Stimulated activated CD4-positive, alpha-beta T cell treated with anti-CD3 and anti-CD28 coated beads, TNF-alpha, amount 100 ng/mL, for 24 hours (primary cell): ENCODE measurements at regions not wholly inside any gene's neighbourhood (a gene's known extent, or its start where the extent isn't known, plus 50 kb on each side); places are given as distances from the start of the nearest gene placed in this dataset.
"Not testable (repeated sequence)": the region's sequence is repeated elsewhere in the genome, so short reads cannot be mapped to it uniquely, and the experiment has no call there.

Experiments
- DNase-seq, 3 experiments: peaks; one replicate each; pipeline ENCODE4 v3.0.0-alpha.2; 2020; ENCODE audit warnings: low read depth in 3 of 3

DNA sequence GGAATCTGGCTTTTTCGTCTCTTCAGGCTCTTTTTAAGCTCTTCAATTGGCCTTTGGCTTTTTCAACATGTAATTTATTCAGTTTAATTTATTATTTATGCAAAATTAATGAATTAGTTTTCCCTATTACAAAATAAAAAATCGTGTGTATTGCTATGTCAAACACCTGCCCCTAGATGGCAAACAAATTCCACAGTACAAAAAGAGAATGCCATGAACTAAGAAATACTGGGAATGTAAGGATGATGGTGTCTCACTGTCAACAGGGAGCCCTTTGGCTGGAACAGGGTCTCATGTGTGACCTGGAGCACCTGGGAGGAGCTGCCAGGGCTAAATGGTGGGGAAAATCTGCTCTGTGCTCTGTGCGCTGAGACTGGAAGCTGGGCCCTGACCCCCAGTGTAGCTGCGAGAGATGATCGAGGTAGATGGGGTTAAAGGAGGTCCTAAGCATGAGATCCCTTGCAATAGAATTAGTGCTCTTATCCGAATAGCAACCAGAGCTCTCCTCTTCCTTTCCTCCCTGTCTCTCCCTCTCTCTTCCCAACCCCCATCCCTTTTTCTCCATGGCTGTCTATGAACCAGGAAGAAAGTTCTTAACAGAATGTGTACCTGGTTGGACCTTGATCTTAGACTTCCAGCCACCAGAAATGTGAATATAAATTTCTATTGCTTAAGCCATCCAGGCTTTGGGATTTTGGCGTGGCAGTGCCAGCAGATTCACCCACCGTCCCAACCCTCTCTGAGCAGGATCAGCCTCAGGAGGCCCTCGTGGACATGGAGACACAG, 1183.5 kb downstream of the RPIA start:
- DNase-seq = not testable (repeated sequence)

DNA sequence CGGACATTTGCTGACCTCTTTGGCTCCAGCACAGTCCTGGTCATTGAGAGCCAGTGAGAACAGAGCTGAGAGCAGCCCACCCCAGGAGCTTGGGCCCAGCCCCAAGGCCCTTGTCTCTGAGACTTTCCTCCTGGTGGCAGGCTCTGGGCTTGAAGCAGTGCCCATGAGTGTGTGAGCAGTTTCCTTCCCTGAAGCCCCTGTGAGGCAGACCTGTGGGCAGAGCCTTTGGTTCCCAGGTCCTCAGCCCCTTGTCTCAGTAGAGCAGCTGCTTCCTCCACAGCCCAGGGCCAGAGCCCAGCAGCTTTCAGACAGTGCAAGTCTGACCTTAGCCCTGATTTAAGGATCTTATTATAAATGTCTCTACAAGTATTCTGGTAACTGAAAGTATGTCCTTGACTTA, 1185.0 kb downstream of the RPIA start:
- not testable (repeated sequence) for DNase-seq

DNA sequence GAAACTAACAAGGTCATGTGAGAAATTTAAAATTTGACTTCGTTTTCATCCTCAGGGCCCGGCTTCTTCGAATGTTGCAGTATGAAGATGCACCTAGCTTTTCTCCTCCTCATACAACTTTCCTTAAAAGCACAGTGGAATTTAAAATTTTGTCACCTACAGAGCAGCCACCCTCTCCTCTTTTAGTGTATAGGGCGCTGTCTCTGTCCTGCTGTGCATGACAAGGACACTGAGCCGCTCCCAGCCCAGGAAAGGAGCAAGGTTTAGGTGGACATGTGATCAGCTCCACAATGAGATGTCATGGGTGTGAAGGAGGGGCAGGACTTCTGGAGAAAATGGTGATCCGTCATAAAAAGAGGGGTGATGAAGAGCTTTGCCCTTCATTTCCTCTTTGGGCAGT, 1185.4 kb downstream of the RPIA start:
- DNase-seq = not testable (repeated sequence)

DNA sequence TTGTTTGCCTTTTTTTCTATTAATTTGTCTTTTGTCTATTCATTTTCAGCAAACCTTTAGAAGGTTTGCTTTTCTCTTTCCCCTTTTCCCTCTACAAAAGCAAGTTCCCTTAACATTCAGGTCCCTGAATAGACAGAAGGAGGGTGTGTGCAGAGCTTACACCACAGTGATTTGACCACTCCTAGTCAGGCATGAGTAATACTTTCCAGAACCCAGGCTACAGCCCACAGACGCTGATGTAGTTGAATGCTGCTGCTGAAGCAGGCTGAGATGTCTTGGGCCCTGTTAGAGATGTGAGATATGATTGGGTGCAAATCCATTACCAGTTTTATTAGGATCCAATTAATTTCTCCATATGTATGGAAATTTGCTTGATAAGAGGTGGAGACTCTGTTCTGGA, 1191.4 kb downstream of the RPIA start:
- not testable (repeated sequence) for DNase-seq

DNA sequence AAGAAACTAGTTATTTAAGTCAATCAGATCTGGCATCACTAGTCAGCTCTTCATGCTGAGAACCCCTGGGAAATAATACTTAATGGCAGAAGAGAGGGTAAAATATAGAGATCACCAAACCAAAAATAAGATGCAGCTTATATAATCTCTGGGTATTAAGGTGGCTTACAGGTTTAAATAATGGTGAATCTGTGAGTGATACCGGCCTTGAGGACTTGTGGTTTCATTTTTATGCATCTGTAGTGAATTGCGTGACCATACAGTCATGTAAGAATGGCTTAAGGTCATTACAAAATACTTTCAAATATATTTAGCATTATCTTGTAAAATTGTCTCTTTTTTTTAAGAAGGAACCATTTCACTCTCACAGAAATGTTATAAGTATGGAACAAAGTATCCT, 1192.2 kb downstream of the RPIA start:
- not testable (repeated sequence) for DNase-seq

DNA sequence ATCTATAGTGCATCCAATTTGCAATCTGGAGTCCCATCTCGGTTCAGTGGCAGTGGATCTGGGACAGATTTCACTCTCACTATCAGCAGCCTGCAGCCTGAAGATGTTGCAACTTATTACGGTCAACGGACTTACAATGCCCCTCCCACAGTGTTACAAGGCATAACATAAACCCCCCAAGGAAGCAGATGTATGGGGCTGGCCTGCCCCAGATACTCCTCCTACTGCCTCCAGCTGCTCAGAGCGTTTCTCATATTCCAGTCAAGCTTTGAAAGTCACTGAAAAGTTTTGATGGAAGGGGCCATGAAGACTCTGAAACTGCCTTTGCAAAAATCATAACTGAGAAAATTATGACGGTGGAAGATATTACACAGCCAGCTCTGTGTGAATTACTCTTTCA, 1193.6 kb downstream of the RPIA start:
- not testable (repeated sequence) for DNase-seq

DNA sequence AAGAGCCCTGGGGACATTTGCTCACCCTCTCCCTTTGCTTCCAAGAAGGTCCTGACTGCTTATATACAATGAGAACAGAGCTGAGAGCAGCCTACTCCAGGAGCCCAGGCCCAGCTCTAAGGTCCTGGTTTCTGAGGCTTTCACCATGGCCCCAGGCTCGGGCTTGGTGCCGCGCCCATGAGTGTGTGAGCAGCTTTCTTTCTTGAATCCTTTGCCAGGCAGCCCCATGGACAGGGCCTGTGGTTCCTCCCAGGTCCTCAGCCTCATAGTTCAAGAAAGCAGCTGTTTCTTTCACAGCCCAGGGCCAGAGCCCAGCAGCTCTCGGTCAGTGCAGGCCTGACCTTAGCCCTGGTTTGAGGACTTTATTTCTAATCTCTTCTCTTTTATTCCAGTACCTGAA, 1197.2 kb downstream of the RPIA start:
- DNase-seq = not testable (repeated sequence)

DNA sequence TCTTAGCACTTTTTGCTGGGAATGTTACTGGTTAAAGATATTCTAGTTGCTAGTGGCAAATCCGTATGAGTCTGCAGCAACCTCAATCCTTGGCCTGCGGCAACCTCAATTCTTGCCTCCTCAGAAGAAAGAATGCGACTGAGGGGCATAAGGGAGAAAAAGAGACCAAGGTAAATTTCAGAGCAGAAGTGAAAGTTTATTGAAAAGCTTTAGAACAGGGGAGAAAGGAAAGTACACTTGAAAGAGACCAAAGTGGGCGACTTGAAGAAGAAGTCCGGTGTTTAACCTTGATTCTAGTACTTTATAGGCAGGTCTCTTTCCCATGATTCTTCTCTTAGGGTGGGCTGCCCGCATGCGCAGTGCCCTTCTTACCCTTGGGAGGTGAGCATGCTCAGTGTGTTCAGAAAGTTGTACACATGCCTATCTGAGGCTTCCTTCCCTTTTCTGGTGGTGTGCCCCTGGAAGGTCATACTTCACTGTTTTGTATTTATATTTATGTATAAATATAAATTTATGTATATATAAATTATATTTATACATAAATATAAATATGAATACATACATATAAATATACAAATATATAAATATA, 1198.8 kb downstream of the RPIA start:
- not testable (repeated sequence) for DNase-seq

DNA sequence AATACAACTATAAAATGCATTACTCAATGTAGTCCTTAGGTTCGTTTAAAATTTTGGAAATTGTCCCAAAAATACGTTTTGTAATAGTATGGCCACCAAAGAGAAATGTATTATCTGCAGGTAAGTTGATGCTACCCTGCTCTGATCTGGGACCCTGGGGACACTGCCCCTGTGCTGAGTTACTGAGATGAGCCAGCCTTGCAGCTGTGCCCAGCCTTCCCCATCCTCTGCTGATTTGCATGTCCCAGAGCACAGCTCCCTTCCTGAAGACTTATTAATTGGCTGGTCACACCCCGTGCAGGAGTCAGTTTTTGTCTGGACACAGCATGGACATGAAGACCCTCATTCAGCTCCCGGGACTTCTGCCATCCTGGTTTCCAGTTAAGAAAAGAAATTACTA, 1203.5 kb downstream of the RPIA start:
- DNase-seq = not testable (repeated sequence)

DNA sequence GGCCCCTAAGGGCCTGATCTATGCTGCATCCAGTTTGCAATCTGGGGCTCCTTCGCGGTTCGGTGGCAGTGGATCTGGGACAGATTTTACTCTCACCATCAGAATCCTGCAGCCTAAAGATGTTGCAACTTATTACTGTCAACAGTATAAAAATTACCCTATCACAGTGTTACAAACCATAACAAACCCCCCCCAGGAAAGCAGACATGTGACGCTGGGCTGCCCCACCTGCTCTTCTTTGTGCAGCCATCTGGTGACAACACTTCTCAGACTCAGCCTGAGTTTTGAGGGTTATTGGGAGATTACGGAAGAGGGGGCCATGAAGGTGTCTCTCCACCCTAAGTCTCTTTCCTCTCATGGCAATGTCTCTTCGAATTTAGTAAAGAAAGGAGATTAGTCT, 1204.2 kb downstream of the RPIA start:
- not testable (repeated sequence) for DNase-seq

DNA sequence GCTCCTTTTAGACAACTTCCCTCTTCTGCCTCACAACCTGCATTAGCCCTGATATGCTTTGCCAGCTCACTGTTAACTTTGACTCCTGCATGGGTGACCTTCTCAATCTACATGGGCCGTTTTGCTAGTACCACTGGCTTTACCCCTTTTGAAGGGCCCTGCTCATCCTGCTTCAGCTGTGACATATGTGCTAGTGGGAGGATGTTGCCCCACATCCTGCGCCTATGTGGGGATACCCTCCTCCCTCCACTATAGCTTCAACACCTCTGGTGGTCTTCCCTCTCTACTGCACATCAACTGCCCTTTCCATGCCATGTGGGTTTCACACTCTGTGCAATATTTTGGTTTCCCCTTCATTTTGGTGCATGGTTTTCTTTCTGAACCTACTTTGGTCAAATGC, 1235.5 kb downstream of the RPIA start:
- not testable (repeated sequence) for DNase-seq

DNA sequence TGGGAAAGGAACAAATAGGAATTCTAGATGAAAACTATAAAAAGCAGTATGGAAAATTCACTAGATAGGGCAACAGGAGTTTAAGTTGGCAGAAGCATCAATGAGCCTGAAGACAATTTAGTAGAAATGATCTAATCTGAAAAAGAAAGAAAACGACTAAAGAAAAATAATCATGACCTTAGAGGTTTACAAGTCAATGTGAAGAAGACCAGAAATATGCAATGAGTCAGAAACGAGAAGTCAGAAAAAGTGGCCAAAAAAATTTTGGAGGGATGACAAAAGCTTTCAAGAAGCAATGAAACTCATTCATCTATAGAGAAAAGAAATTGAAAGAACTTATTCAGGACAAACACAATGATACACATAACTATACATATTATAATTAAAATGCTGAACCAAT, 1244.0 kb downstream of the RPIA start:
- not testable (repeated sequence) for DNase-seq

DNA sequence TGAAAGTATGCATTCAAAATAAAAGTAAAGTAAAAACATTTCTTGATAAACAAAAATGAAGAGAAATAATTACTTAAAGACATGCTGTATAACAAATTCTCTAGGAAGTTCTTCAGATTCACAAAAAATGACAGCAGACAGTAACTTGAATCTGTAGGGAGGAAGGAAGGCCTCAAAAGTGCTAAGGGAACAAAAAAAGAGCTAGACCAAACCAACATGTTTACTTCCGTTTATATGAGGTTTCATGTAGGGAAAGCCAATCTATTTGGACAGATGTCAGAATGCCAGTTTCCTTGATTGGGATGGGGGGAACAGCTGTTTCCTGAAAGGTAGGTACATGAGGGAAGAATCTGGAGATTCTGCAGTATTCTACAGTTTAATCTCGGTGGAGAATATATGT, 1244.5 kb downstream of the RPIA start:
- DNase-seq = not testable (repeated sequence)

DNA sequence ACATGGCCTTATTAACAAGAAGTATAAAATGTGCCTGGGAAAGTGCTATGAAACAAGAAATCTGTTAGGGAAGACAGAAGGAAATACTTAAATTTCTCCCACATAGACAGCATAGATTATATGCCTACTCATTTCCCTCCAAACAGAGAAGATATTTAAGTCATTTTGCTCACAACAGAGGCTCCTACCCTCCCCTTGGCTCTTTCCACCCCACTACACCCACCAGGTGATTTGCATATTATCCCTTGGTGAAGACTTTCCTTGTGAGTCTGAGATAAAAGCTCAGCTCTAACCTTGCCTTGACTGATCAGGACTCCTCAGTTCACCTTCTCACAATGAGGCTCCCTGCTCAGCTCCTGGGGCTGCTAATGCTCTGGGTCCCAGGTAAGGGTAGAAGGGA, 1245.1 kb downstream of the RPIA start:
- not testable (repeated sequence) for DNase-seq

DNA sequence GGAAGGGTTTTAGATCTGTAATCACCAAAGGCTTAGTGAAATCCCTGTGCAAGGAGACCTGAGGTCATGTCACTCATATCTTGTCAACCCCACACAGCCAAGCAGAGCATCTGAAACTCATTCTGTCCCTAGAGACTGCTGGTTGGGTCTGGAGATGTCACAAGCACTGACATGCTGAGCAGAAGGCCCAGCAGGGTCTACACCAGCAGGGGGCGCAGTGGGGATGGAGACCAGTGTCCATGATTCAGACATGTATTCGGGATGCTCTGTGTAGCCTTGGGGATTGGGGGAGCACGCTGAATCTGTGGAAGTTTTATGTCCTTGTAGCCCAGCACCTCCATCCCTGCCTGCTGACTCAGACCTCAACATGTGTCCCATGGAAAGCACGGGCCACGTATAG, 1247.3 kb downstream of the RPIA start:
- DNase-seq = not testable (repeated sequence)

DNA sequence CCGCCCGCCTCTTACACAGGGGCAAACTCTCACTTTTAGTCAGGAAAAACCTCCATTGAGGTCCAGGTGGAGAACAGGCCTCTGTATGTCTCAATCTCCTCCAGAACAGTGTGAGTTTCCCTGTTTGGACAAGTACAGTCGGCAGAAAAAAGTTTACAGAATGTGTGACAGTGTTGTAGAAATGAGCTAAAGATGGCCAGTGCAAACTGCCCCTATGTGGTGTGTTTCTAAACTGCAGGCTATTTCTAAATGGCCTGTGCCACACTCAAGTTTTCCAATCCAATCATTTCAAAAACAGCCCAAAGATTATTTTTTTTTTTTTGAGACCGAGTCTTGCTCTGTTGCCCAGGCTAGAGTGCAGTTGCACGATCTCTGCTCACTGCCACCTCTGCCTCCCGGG, 1252.8 kb downstream of the RPIA start:
- not testable (repeated sequence) for DNase-seq

DNA sequence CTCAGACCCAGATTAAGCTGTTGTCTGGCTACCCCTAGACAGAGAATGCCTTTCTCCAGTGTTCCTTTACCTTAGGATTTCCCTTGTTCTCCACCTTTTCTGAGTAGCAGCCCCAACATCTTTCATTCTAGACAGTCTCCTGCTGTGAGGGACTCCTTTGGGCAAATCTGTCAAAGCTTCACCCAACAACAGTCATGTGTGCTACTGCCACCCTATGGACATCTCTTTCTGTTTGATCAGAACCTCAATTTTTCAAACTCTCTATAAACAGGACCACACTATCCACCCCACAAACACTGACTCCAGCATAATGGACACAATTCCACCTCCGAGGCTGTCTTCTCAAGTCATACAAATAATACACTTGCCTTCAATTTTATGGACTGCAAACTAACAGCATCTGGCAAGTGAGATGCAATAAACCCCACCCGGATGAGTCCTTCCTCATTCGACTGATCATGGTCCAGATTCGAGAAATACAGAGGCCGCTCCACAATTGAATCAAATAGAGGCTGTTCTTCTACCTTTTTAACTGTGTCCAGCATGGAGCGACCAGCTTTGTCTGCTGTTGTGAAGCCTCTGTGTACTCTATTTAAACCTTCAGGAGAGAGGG, 1253.6 kb downstream of the RPIA start:
- not testable (repeated sequence) for DNase-seq

DNA sequence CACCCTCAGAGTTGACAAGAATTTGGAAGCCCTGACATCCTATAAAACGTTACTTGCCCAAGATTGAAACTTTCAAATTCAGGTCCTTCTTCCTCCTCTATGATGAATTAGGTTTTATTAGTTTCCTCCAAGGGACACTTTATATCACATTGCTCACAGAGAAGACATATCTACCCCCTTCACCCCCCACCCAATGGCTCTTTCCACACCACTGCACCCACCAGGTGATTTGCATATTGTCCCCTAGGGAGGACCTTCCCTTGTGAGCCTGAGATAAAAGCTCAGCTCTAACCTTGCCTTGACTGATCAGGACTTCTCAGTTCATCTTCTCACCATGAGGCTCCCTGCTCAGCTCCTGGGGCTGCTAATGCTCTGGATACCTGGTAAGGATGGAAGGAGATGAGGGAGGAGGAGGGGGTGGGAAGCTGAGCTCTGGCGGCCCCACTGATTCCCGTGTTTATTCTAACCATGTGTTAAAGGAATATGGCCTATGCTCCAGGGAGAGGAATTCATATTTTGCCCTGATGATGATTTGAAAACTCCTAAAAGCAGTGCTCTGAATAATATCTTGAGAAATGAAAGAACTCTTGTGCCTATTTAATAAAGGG, 1255.8 kb downstream of the RPIA start:
- DNase-seq = not testable (repeated sequence)

DNA sequence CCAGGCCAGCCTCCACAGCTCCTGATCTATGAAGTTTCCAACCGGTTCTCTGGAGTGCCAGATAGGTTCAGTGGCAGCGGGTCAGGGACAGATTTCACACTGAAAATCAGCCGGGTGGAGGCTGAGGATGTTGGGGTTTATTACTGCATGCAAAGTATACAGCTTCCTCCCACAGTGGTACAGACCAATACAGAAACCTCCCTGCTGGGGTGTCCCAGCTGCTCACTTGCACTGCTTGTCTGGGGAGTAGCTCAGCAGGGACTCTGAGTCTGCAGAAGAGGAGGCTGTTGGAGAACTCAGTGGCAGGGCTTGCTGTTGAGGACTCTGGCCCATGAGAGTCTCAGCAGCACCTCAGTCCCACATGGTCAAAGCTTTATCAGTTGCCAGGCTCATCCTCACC, 1256.6 kb downstream of the RPIA start:
- not testable (repeated sequence) for DNase-seq

DNA sequence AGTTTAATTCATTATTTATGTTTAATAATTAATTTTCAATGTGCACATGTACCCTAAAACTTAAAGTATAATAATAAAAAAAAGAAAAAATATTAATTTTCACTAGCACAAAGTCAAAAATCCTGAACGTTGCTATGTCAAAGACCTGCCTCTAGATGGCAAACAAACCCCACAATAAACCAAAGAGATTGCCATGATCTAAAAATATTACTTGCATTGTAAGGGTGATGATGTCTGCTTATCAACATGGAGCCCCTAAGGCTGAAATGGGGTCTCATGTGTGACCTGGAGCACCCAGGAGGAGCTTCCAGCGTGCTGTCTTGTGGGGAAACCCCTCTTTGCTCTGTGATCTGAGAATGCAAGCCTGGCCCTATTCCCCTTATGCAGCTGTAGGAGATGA, 1259.3 kb downstream of the RPIA start:
- not testable (repeated sequence) for DNase-seq

DNA sequence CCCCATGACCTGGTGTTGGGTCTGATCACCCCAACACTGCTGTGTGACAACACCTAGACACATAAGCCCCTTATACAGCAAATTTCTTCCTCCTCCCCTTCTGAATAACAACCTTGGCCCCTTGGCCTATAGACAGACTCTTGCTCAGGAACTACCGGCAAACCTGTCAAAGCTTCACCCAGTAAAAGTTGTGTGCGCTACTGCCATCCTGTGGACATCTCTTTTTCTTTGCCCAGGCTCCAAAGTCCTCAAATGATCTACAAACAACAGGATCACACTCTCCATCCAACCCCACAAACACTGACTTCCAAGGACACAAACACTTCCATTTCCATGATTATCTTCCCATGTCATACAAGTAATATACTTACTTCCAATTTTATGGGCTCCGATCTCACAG, 1265.8 kb downstream of the RPIA start:
- DNase-seq = not testable (repeated sequence)

DNA sequence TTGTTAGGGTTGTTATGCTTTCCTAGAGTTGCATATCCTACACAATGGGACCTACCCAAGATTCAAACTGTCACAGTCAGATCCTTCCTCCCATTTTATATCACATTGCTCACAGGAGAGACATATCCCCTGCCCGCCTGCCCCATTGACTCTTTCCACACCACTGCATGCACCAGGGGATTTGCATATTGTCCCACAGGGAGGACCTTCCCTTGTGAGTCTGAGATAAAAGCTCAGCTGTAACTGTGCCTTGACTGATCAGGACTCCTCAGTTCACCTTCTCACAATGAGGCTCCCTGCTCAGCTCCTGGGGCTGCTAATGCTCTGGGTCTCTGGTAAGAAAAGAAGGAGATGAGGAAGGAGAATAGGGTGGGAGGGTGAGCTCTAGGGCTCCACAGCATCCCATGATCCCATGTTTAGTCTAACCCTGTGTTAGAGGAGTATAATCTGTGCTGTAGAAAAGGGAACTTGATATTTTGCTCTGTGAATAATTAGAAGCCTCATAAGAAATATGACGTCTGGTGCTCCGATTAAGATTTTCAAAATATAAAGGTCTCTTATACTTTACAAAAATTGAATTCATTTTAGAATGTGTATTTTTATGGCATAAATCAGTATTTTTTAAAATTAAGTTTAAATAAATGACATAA, 1268.4 kb downstream of the RPIA start:
- DNase-seq = not testable (repeated sequence)
